GM23338 (cell line): ENCODE measurements at regions not wholly inside any gene's neighbourhood (a gene's known extent, or its start where the extent isn't known, plus 50 kb on each side); places are given as distances from the start of the nearest gene placed in this dataset.

Experiments used
- CTCF ChIP-seq, 2 experiments: fragments of 200-600 bp in 1 of 2; sonication (generic) in 1 of 2; conservative IDR thresholded peaks; 2 replicates each; pipeline versions ENCODE4 v1.5.1 to v1.6.1; 2016 to 2017; ENCODE audit warnings: antibody characterized with exemption in 2 of 2, low read depth in 2 of 2, mild to moderate bottlenecking in 2 of 2, moderate library complexity in 1 of 2
- ETS1 ChIP-seq: IDR thresholded peaks from 2 replicates; pipeline ENCODE4 v1.6.1; 2016; ENCODE audit warnings: antibody characterized with exemption
- JUNB ChIP-seq: IDR thresholded peaks from one replicate; pipeline ENCODE4 v1.6.1; 2016; ENCODE audit warnings: antibody characterized with exemption; ENCODE audit not compliant: unreplicated experiment
- NANOG ChIP-seq: IDR thresholded peaks from 2 replicates; pipeline ENCODE4 v1.6.1; 2016; ENCODE audit warnings: antibody characterized with exemption, borderline replicate concordance
- POLR2AphosphoS5 ChIP-seq: IDR thresholded peaks from 2 replicates; pipeline ENCODE4 v1.6.1; 2016; ENCODE audit warnings: antibody characterized with exemption, low read depth
- REST ChIP-seq: IDR thresholded peaks from one replicate; pipeline ENCODE4 v1.6.1; 2018; ENCODE audit warnings: antibody characterized with exemption; ENCODE audit not compliant: unreplicated experiment
- STAT1 ChIP-seq: IDR thresholded peaks from one replicate; pipeline ENCODE4 v1.6.1; 2016; ENCODE audit warnings: antibody characterized with exemption; ENCODE audit not compliant: unreplicated experiment
- ZNF462 ChIP-seq: fragments of 250-450 bp; sonication (Bioruptor Pico); IDR thresholded peaks from 2 replicates; pipeline ENCODE4 v1.5.0; 2020; ENCODE audit warnings: mild to moderate bottlenecking, moderate library complexity

DNA sequence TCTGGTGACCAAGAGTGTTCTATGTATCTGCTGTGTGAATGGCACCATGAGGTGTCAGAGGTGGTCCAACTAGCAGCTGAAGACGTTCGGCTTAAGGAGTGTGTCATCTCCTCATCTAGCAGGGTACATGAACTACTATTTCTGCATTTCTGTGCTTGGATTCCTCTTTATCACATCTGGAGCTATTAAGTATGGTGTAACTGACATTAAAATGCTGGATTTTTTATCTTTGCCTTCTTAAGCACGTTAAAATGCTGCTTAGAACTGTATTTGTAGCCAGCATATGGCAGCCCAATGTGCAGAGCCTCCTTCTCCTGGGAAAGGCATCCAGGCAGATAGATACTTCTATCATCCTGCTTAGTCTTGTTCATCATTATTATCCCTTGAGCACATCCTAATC is 409.3 kb upstream of the MMADHC start (continued):
- TF ChIP-seq ZNF462 (CRISPR knock-in tag), result no peak
- TF ChIP-seq CTCF (conservative IDR thresholded peaks at IDR 0.05; ENCODE audit: low read depth in 2 of 2), result no peak
- TF ChIP-seq STAT1, result no peak
- TF ChIP-seq JUNB, result no peak
- no peak for TF ChIP-seq NANOG
- TF ChIP-seq ETS1, result no peak
- no peak for TF ChIP-seq REST
- TF ChIP-seq POLR2AphosphoS5, result no peak
